Vagina (tissue), 2 donors: ENCODE measurements at regions not wholly inside any gene's neighbourhood (a gene's known extent, or its start where the extent isn't known, plus 50 kb on each side); places are given as distances from the start of the nearest gene placed in this dataset.

Experiments
- DNase-seq, 2 donors: peaks; one replicate each; pipeline ENCODE4 v3.0.0-alpha.2; 2017; ENCODE audit errors: extremely low spot score in 2 of 2
- H3K27ac ChIP-seq: fragments of 200-600 bp; sonication (generic); one replicate; pipeline ENCODE4 v1.5.1; 2019
- H3K27me3 ChIP-seq: fragments of 200-600 bp; sonication (generic); one replicate; pipeline ENCODE4 v1.5.1; 2019
- H3K36me3 ChIP-seq, 2 donors: fragments of 200-600 bp; sonication (generic); one replicate each; pipeline ENCODE4 v1.5.1; 2017 to 2019
- H3K4me1 ChIP-seq: fragments of 200-600 bp; sonication (generic); one replicate; pipeline ENCODE4 v1.5.1; 2019
- H3K4me3 ChIP-seq, 2 donors: fragments of 200-600 bp; sonication (generic); 1 replicate in 1 of 2; 2 replicates in 1 of 2; pipeline ENCODE4 v1.5.1; 2016 to 2019
- H3K9me3 ChIP-seq: fragments of 200-600 bp; sonication (generic); one replicate; pipeline ENCODE4 v1.5.1; 2019
- POLR2A ChIP-seq, 2 donors: fragments of 450-650 bp; IDR thresholded peaks; one replicate each; pipeline ENCODE4 v1.6.1; 2017; ENCODE audit warnings: antibody characterized with exemption in 2 of 2, mild to moderate bottlenecking in 2 of 2, moderate library complexity in 2 of 2
- POLR2AphosphoS5 ChIP-seq, 2 donors: sonication (generic); formaldehyde crosslinking; IDR thresholded peaks; one replicate each; pipeline ENCODE4 v1.9.0; 2017; ENCODE audit warnings: antibody characterized with exemption in 2 of 2, mild to moderate bottlenecking in 2 of 2, low read depth in 1 of 2; ENCODE audit not compliant: insufficient read depth in 1 of 2
- intact Hi-C: fragments of 100-400 bp; cut with DNase I; formaldehyde crosslinking; loops from one replicate; pipeline ENCODE4 v1.15.1; 2023
- TF ChIP-seq, protein P1 (sequence below), 3 experiments: fragments of 450-650 bp in 2 of 3; fragments of 200-600 bp in 1 of 3; sonication (generic) in 1 of 3; IDR thresholded peaks; one replicate each; pipeline ENCODE4 v1.5.1; 2017 to 2019; ENCODE audit warnings: antibody characterized with exemption in 3 of 3, mild to moderate bottlenecking in 2 of 3, moderate library complexity in 2 of 3

DNA sequence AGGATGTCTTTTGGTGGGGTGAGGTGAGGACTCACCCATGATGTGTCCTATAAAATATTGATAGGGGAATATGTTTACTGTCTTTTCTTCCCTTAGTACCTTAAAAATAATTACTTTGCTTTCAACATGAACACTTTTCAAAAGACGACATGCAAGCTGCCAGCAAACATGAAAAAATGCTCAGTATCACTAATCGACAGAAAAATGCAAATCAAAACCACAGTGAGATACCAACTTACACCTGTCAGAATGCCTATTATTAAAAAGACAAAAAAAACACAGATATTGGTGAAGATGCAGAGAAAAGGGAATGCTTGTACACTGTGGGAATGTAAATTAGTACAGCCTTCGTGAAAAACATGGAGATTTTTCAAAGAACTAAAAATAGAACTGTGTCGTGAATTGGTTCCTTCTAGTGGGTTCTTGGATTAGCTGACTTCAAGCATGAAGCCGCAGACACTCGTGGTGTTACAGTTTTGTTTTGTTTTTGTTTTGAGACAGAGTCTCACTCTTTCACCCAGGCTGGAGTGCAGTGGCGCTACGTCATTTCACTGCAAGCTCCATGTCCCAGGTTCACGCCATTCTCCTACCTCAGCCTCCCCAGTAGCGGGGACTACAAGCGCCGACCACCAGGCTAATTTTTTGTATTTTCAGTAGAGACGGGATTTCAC, 160.9 kb downstream of the FGF9 start:
- no peaks in the 10 kb centered on the region for H3K4me1 ChIP-seq
- H3K4me3 ChIP-seq = no peak overlapping the region
- TF ChIP-seq POLR2AphosphoS5 (IDR thresholded peaks at IDR 0.05; ENCODE audit: insufficient read depth in 1 of 2, low read depth in 1 of 2) (no peak), POLR2A (IDR thresholded peaks at IDR 0.05) (no peak)
- TF ChIP-seq, protein P1, sequence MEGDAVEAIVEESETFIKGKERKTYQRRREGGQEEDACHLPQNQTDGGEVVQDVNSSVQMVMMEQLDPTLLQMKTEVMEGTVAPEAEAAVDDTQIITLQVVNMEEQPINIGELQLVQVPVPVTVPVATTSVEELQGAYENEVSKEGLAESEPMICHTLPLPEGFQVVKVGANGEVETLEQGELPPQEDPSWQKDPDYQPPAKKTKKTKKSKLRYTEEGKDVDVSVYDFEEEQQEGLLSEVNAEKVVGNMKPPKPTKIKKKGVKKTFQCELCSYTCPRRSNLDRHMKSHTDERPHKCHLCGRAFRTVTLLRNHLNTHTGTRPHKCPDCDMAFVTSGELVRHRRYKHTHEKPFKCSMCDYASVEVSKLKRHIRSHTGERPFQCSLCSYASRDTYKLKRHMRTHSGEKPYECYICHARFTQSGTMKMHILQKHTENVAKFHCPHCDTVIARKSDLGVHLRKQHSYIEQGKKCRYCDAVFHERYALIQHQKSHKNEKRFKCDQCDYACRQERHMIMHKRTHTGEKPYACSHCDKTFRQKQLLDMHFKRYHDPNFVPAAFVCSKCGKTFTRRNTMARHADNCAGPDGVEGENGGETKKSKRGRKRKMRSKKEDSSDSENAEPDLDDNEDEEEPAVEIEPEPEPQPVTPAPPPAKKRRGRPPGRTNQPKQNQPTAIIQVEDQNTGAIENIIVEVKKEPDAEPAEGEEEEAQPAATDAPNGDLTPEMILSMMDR (IDR thresholded peaks at IDR 0.05) = no peak
- no peak for DNase-seq
- intact Hi-C loops = no loop called here
- no peaks in the 10 kb centered on the region for H3K36me3 ChIP-seq
- H3K9me3 ChIP-seq = no peaks in the 10 kb centered on the region
- H3K27me3 ChIP-seq = no peaks in the 10 kb centered on the region
- H3K27ac ChIP-seq = no peak overlapping the region

DNA sequence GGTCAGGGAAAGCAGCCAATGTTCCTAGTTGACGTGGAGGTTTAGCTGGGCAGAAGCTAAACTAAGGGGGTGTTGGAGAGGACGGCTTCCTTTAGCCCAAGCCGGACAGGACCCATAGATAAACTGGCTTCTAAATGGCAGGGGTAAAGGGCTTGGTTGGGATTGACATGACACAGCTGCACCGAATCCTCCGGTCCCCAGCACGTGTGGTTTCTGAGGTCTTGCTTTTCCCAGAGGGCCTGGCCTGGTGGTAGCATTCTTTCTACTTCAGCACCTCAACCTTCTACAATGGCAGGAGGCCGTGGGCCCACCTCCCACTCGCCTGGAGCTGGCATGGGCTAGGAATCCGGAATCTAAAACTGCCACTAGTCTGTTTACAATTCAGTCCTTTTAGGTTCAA, 163.0 kb downstream of the FGF9 start:
- H3K36me3 ChIP-seq = no peaks in the 10 kb centered on the region
- DNase-seq = no peak

DNA sequence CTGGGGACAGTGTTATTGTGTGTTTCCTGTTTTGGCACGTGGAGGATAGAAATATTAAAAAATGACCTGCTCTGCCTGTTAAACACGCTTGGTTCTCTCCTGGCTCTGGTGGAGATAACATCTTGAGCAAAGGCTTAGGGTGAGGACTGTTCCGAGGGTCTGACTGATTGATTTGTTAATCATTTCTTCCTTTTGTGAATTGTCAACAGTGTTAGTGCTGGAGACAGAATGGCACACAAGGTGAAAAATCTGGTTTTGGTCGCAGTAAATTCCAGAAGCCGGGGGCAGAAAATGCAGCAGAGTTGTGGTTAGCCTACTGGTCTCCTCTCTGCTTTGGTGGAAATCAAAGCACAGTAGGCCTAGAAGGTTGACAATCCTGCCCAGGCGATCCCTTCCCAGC, 163.6 kb downstream of the FGF9 start:
- TF ChIP-seq, protein P1 (IDR thresholded peaks at IDR 0.05) = no peak
- TF ChIP-seq POLR2A (IDR thresholded peaks at IDR 0.05) (no peak), POLR2AphosphoS5 (IDR thresholded peaks at IDR 0.05; ENCODE audit: insufficient read depth in 1 of 2, low read depth in 1 of 2) (no peak)
- Histone ChIP-seq H3K27me3 (no peaks in the 10 kb centered on the region), H3K9me3 (no peaks in the 10 kb centered on the region), H3K27ac (no peak overlapping the region), H3K36me3 (no peaks in the 10 kb centered on the region), H3K4me3 (no peak overlapping the region), H3K4me1 (peaks cover 6% of the 10 kb centered on the region)
- DNase-seq = no peak
- intact Hi-C loops = no loop called here

More for the DNA sequence above, 163.0 kb downstream of the FGF9 start:
- no peak for TF ChIP-seq POLR2AphosphoS5 (IDR thresholded peaks at IDR 0.05; ENCODE audit: insufficient read depth in 1 of 2, low read depth in 1 of 2)
- no peak for TF ChIP-seq POLR2A (IDR thresholded peaks at IDR 0.05)
- TF ChIP-seq, protein P1 (IDR thresholded peaks at IDR 0.05) = no peak
- no peaks in the 10 kb centered on the region for H3K27me3 ChIP-seq
- H3K9me3 ChIP-seq = no peaks in the 10 kb centered on the region
- H3K27ac ChIP-seq = no peak overlapping the region
- intact Hi-C loops = no loop called here
- no peak overlapping the region for H3K4me3 ChIP-seq
- H3K4me1 ChIP-seq = peaks cover 6% of the 10 kb centered on the region

DNA sequence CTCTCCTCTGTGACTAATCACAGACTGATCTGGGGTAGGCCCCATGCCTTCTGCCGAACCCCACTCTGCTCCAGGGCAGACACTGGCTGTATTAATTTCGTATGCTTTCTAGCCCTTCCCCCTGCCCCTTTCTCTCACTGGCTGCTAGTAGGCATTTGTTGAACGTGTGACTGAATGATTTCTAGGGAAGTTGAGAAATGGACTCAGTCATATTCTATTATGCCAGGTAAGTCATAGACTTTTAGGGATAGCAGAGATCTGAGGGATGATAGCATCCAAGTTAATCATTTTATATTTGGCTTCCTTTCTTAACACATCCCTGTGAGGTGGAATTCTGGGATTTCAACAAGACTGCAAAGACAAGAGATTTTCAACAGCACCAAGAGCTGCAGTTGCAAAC, 166.4 kb downstream of the FGF9 start:
- Histone ChIP-seq H3K9me3 (no peaks in the 10 kb centered on the region), H3K27me3 (no peaks in the 10 kb centered on the region), H3K36me3 (no peaks in the 10 kb centered on the region), H3K4me1 (peaks cover 6% of the 10 kb centered on the region), H3K27ac (peak overlapping the region; percentile 2), H3K4me3 (no peak overlapping the region)
- intact Hi-C loops = no loop called here
- no peak for TF ChIP-seq POLR2A (IDR thresholded peaks at IDR 0.05)
- no peak for TF ChIP-seq POLR2AphosphoS5 (IDR thresholded peaks at IDR 0.05; ENCODE audit: insufficient read depth in 1 of 2, low read depth in 1 of 2)
- TF ChIP-seq, protein P1 (IDR thresholded peaks at IDR 0.05) = no peak
- no peak for DNase-seq

DNA sequence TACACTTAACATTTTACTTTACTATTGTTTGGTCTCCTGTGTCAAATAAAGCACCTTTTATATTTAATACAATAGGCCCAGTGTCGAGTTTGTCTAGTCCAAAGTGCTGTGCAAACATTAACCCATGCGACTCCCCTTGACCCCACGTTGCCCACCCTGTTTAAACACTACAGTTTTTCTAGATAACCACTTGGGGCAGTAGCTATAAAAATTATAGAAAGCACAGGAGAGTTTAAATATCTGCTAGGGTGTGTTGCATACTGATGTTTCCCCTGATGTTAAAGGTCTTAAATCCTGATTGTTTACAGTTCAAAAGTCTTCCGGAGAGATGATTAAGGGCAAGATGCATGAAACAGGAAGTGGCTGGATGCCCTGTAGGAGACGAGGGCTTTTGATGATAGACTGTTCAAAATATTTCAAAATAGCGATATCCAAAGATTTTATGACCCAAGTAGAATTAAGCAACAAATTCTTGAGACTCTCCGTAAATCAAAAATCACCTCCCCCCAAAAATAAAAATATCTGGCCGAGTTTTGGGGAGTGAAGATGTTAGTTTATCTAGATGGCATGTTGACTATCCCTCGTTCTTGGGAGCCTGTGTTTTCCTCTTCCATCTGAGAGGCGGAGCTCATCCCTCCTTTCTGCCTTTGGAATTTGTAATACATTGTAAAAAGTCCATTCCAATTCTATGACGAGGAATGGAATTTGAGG, 167.1 kb downstream of the FGF9 start:
- Histone ChIP-seq H3K4me1 (peaks cover 6% of the 10 kb centered on the region), H3K9me3 (no peaks in the 10 kb centered on the region), H3K36me3 (no peaks in the 10 kb centered on the region), H3K4me3 (no peak overlapping the region), H3K27me3 (no peaks in the 10 kb centered on the region), H3K27ac (peak overlapping the region; percentile 2)
- no peak for DNase-seq
- TF ChIP-seq, protein P1 (IDR thresholded peaks at IDR 0.05) = no peak
- TF ChIP-seq POLR2AphosphoS5 (IDR thresholded peaks at IDR 0.05; ENCODE audit: insufficient read depth in 1 of 2, low read depth in 1 of 2) (no peak), POLR2A (IDR thresholded peaks at IDR 0.05) (no peak)
- intact Hi-C loops = no loop called here
